ENCODE measurements at regions not wholly inside any gene's neighbourhood (a gene's known extent, or its start where the extent isn't known, plus 50 kb on each side); places are given as distances from the start of the nearest gene placed in this dataset.

GRCh38 chr10:33385686-33386085, 51.2 kb upstream of the NRP1 start:
- TF ChIP-seq ZNF274 (IDR thresholded peaks at IDR 0.05; ENCODE audit: low read depth, low read length) (no peak), SUZ12 (IDR thresholded peaks at IDR 0.05; ENCODE audit: extremely low read depth, insufficient read depth, insufficient read length) (no peak)

All from NT2/D1 (cell line).